H1 (cell line): ENCODE measurements at regions not wholly inside any gene's neighbourhood (a gene's known extent, or its start where the extent isn't known, plus 50 kb on each side); places are given as distances from the start of the nearest gene placed in this dataset.

Experiments
- EZH2 ChIP-seq: fragments of 200-600 bp; sonication (generic); IDR thresholded peaks from 2 replicates; pipeline ENCODE4 v1.7.1; 2012; ENCODE audit warnings: low read depth, mild to moderate bottlenecking, moderate library complexity, low read length, inconsistent platforms; ENCODE audit not compliant: severe bottlenecking
- FOSL1 ChIP-seq: IDR thresholded peaks from 2 replicates; pipeline ENCODE4 v1.6.1; 2011; ENCODE audit warnings: mild to moderate bottlenecking, low read depth, low read length, moderate library complexity; ENCODE audit not compliant: insufficient read depth
- PHF8 ChIP-seq: fragments of 200-600 bp; sonication (generic); conservative IDR thresholded peaks from 2 replicates; pipeline ENCODE4 v1.7.1; 2012; ENCODE audit warnings: low read depth, mild to moderate bottlenecking, inconsistent platforms, low read length, moderate library complexity
- TF ChIP-seq, protein P1 (sequence below): IDR thresholded peaks from 2 replicates; pipeline ENCODE4 v1.6.1; 2011; ENCODE audit warnings: low read length, improper control_type of control experiment

DNA sequence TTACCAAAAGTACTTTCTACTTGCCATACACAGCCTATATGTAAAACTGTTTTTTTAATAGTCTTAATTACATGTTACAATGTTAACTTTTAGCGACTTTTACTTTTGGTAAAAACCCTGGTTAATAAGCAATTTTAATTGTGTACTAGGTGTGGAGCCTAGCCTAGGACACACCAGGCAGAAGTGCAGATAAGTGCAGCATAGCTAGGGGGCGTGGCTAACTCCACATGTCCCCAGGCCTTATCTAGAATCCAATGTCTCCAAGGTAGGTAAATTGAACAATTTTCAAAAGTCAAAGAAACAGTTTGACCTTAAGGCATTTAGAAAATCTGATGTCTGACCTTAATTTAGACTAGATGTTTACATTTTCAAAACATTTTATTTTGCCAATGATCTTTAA, 858.7 kb downstream of the CCSER2 start (continued):
- TF ChIP-seq PHF8 (no peak), EZH2 (no peak), FOSL1 (no peak)
- TF ChIP-seq, protein P1, sequence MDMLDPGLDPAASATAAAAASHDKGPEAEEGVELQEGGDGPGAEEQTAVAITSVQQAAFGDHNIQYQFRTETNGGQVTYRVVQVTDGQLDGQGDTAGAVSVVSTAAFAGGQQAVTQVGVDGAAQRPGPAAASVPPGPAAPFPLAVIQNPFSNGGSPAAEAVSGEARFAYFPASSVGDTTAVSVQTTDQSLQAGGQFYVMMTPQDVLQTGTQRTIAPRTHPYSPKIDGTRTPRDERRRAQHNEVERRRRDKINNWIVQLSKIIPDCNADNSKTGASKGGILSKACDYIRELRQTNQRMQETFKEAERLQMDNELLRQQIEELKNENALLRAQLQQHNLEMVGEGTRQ = no peak
